Activated CD4-positive, alpha-beta T cell treated with anti-CD3 and anti-CD28 coated beads, Interleukin-2, amount 50 U/mL, for 48 hours (primary cell): ENCODE measurements at regions not wholly inside any gene's neighbourhood (a gene's known extent, or its start where the extent isn't known, plus 50 kb on each side); places are given as distances from the start of the nearest gene placed in this dataset.

Experiments
- DNase-seq, 2 experiments: peaks; one replicate each; pipeline ENCODE4 v3.0.0-alpha.2; 2020

GRCh38 chr9:21672140-21672539, 130.3 kb upstream of the MTAP start:
- no peak for DNase-seq

GRCh38 chr9:21672761-21673160, 129.7 kb upstream of the MTAP start:
- DNase-seq: no peak

- DNase-seq: no peak
These were observed 127.5 kb upstream of the MTAP start for GRCh38 chr9:21674894-21675293.

- no peak for DNase-seq
These were observed 125.0 kb upstream of the MTAP start for GRCh38 chr9:21677387-21677786.

GRCh38 chr9:21677834-21678233, 124.6 kb upstream of the MTAP start:
- DNase-seq: no peak

- DNase-seq: no peak
These were observed 123.0 kb upstream of the MTAP start for GRCh38 chr9:21679432-21679831.

GRCh38 chr9:21680590-21680989, 121.8 kb upstream of the MTAP start:
- no peak for DNase-seq

- no peak for DNase-seq
These were observed 120.8 kb upstream of the MTAP start for GRCh38 chr9:21681641-21682040.

GRCh38 chr9:21682381-21682780, 120.1 kb upstream of the MTAP start:
- DNase-seq: no peak

GRCh38 chr9:21682981-21683380, 119.5 kb upstream of the MTAP start:
- DNase-seq: no peak

GRCh38 chr9:21683484-21684175, 118.8 kb upstream of the MTAP start:
- no peak for DNase-seq

GRCh38 chr9:21684231-21684630, 118.2 kb upstream of the MTAP start:
- no peak for DNase-seq

- DNase-seq: peak; percentile 41 to 56
These were observed 117.5 kb upstream of the MTAP start for GRCh38 chr9:21684831-21685362.

GRCh38 chr9:21685502-21685901, 116.9 kb upstream of the MTAP start:
- no peak for DNase-seq

GRCh38 chr9:21686738-21687137, 115.7 kb upstream of the MTAP start:
- no peak for DNase-seq

- no peak for DNase-seq
These were observed 115.1 kb upstream of the MTAP start for GRCh38 chr9:21687351-21687750.

GRCh38 chr9:21688108-21689102, 114.0 kb upstream of the MTAP start:
- DNase-seq: no peak

GRCh38 chr9:21689854-21690253, 112.6 kb upstream of the MTAP start:
- DNase-seq: no peak

- DNase-seq: no peak
These were observed 111.9 kb upstream of the MTAP start for GRCh38 chr9:21690561-21690960.

GRCh38 chr9:21692390-21692789, 110.0 kb upstream of the MTAP start:
- no peak for DNase-seq

GRCh38 chr9:21694424-21694823, 108.0 kb upstream of the MTAP start:
- no peak for DNase-seq

- no peak for DNase-seq
These were observed 107.0 kb upstream of the MTAP start for GRCh38 chr9:21695443-21695842.

- DNase-seq: no peak
These were observed 106.5 kb upstream of the MTAP start for GRCh38 chr9:21695874-21696341.

- DNase-seq: no peak
These were observed 106.0 kb upstream of the MTAP start for GRCh38 chr9:21696411-21696871.
